GM21390 (cell line): ENCODE measurements at regions not wholly inside any gene's neighbourhood (a gene's known extent, or its start where the extent isn't known, plus 50 kb on each side); places are given as distances from the start of the nearest gene placed in this dataset.

ENCODE experiments used
- ATAC-seq: cut with Tn5 transposase; IDR thresholded peaks from one replicate; pipeline ENCODE4 v1.9.1; 2021; ENCODE audit not compliant: unreplicated experiment

GRCh38 chr2:187274146-187274545 is 173.9 kb downstream of the CALCRL start:
- ATAC-seq, result no peak

GRCh38 chr2:187272255-187272654 is 175.8 kb downstream of the CALCRL start:
- no peak for ATAC-seq

GRCh38 chr2:187271825-187272224 is 176.2 kb downstream of the CALCRL start:
- no peak for ATAC-seq

- no peak for ATAC-seq
Measured at GRCh38 chr2:187266645-187267044, 181.4 kb downstream of the CALCRL start.

GRCh38 chr2:187266147-187266546 is 181.9 kb downstream of the CALCRL start:
- ATAC-seq, result no peak

GRCh38 chr2:187264612-187265011 is 183.4 kb downstream of the CALCRL start:
- no peak for ATAC-seq

- no peak for ATAC-seq
Measured at GRCh38 chr2:187263675-187264560, 184.1 kb downstream of the CALCRL start.

GRCh38 chr2:187261705-187262104 is 186.3 kb downstream of the CALCRL start:
- no peak for ATAC-seq

- ATAC-seq, result no peak
Measured at GRCh38 chr2:187252063-187252462, 196.0 kb downstream of the CALCRL start.

- ATAC-seq, result no peak
Measured at GRCh38 chr2:187250137-187250536, 197.9 kb downstream of the CALCRL start.

GRCh38 chr2:187233811-187234210 is 214.2 kb downstream of the CALCRL start:
- ATAC-seq, result no peak

- no peak for ATAC-seq
Measured at GRCh38 chr2:187232749-187233148, 215.3 kb downstream of the CALCRL start.

- ATAC-seq, result no peak
Measured at GRCh38 chr2:187230088-187230487, 218.0 kb downstream of the CALCRL start.

- ATAC-seq, result no peak
Measured at GRCh38 chr2:187228986-187229385, 219.1 kb downstream of the CALCRL start.

GRCh38 chr2:187224989-187225388 is 223.1 kb downstream of the CALCRL start:
- ATAC-seq, result no peak

- no peak for ATAC-seq
Measured at GRCh38 chr2:187220071-187220470, 228.0 kb downstream of the CALCRL start.

GRCh38 chr2:187215532-187216240 is 232.4 kb downstream of the CALCRL start:
- no peak for ATAC-seq

- ATAC-seq, result no peak
Measured at GRCh38 chr2:187214306-187214705, 233.7 kb downstream of the CALCRL start.

- ATAC-seq, result no peak
Measured at GRCh38 chr2:187213798-187214197, 234.3 kb downstream of the CALCRL start.

GRCh38 chr2:187210726-187211125 is 237.3 kb downstream of the CALCRL start:
- no peak for ATAC-seq

GRCh38 chr2:187208199-187208785 is 239.8 kb downstream of the CALCRL start:
- no peak for ATAC-seq

- ATAC-seq, result no peak
Measured at GRCh38 chr2:187207126-187207525, 240.9 kb downstream of the CALCRL start.
